GM23338 (cell line): ENCODE measurements at regions not wholly inside any gene's neighbourhood (a gene's known extent, or its start where the extent isn't known, plus 50 kb on each side); places are given as distances from the start of the nearest gene placed in this dataset.

Source experiments
- ATAC-seq: fragments of 200-7000 bp; cut with Tn5 transposase; 3 replicates; pipeline ENCODE4 v1.9.1; 2020
- DNase-seq: peaks from one replicate; pipeline ENCODE4 v3.0.0-alpha.2; 2015; ENCODE audit warnings: low spot score
- H2AFZ ChIP-seq: fragments of 200-600 bp; sonication (generic); 2 replicates; pipeline ENCODE4 v1.8.0; 2016; ENCODE audit warnings: antibody characterized with exemption, mild to moderate bottlenecking, moderate library complexity
- H3F3A ChIP-seq: fragments of 200-600 bp; sonication (generic); replicated peaks from 2 replicates; pipeline ENCODE4 v1.8.0; 2017; ENCODE audit warnings: antibody characterized with exemption, mixed run types, low read depth
- H3K27ac ChIP-seq: fragments of 200-600 bp; sonication (generic); 2 replicates; pipeline ENCODE4 v1.6.1; 2016; ENCODE audit warnings: low read depth
- H3K27me3 ChIP-seq: fragments of 200-600 bp; sonication (generic); 2 replicates; pipeline ENCODE4 v1.8.0; 2016; ENCODE audit warnings: mild to moderate bottlenecking, mixed run types, moderate library complexity; ENCODE audit not compliant: insufficient read depth
- H3K36me3 ChIP-seq: fragments of 200-600 bp; sonication (generic); 2 replicates; pipeline ENCODE4 v1.8.0; 2016; ENCODE audit warnings: mild to moderate bottlenecking; ENCODE audit not compliant: insufficient read depth
- H3K4me1 ChIP-seq: fragments of 200-600 bp; sonication (generic); 2 replicates; pipeline ENCODE4 v1.8.0; 2016; ENCODE audit warnings: mild to moderate bottlenecking, moderate library complexity; ENCODE audit not compliant: insufficient read depth
- H3K4me2 ChIP-seq: fragments of 200-600 bp; sonication (generic); 2 replicates; pipeline ENCODE4 v1.7.1; 2017; ENCODE audit warnings: mixed run types
- H3K4me3 ChIP-seq: fragments of 200-600 bp; sonication (generic); 2 replicates; pipeline ENCODE4 v1.6.1; 2016; ENCODE audit warnings: mixed run types
- H3K79me2 ChIP-seq: fragments of 200-600 bp; sonication (generic); replicated peaks from 2 replicates; pipeline ENCODE4 v1.8.0; 2017; ENCODE audit warnings: mild to moderate bottlenecking; ENCODE audit not compliant: insufficient read depth
- H3K9me2 ChIP-seq: fragments of 200-600 bp; sonication (generic); 2 replicates; pipeline ENCODE4 v1.8.0; 2017; ENCODE audit not compliant: insufficient read depth
- H4K20me1 ChIP-seq: fragments of 200-600 bp; sonication (generic); replicated peaks from 2 replicates; pipeline ENCODE4 v1.8.0; 2017; ENCODE audit warnings: mild to moderate bottlenecking; ENCODE audit not compliant: insufficient read depth
- H3K27ac Mint-ChIP-seq: 2 replicates; pipeline ENCODE4 v1.8.0; 2020; ENCODE audit warnings: inconsistent platforms, mild to moderate bottlenecking, moderate library complexity, mixed read lengths
- H3K27me3 Mint-ChIP-seq: 3 replicates; pipeline ENCODE4 v1.8.0; 2022; ENCODE audit warnings: low read depth, mild to moderate bottlenecking, moderate library complexity, mixed read lengths, inconsistent platforms; ENCODE audit not compliant: insufficient read depth, poor library complexity
- H3K36me3 Mint-ChIP-seq: 3 replicates; pipeline ENCODE4 v1.8.0; 2021; ENCODE audit warnings: low read depth, mild to moderate bottlenecking, inconsistent platforms, moderate library complexity, mixed read lengths
- H3K4me1 Mint-ChIP-seq: 3 replicates; pipeline ENCODE4 v1.8.0; 2020; ENCODE audit warnings: mild to moderate bottlenecking, inconsistent platforms, mixed read lengths
- H3K4me3 Mint-ChIP-seq: 3 replicates; pipeline ENCODE4 v1.8.0; 2021; ENCODE audit warnings: moderate library complexity, mild to moderate bottlenecking, inconsistent platforms, mixed read lengths
- H3K9me3 Mint-ChIP-seq: 3 replicates; pipeline ENCODE4 v1.8.0; 2020; ENCODE audit warnings: moderate library complexity, mild to moderate bottlenecking, inconsistent platforms, mixed read lengths
- CREB1 ChIP-seq: fragments of 250-450 bp; sonication (Bioruptor Pico); IDR thresholded peaks from 2 replicates; pipeline ENCODE4 v1.5.0; 2020; ENCODE audit warnings: low read depth, mild to moderate bottlenecking, moderate library complexity
- EZH2phosphoT487 ChIP-seq: fragments of 200-600 bp; sonication (generic); IDR thresholded peaks from one replicate; pipeline ENCODE4 v1.8.1; 2018; ENCODE audit warnings: antibody characterized with exemption; ENCODE audit not compliant: unreplicated experiment
- STAT1 ChIP-seq: IDR thresholded peaks from one replicate; pipeline ENCODE4 v1.6.1; 2016; ENCODE audit warnings: antibody characterized with exemption; ENCODE audit not compliant: unreplicated experiment
- ZNF114 ChIP-seq: fragments of 250-450 bp; sonication (Bioruptor Pico); IDR thresholded peaks from 2 replicates; pipeline ENCODE4 v1.5.0; 2020; ENCODE audit warnings: mild to moderate bottlenecking, moderate library complexity
- TF ChIP-seq, protein P1 (sequence below): IDR thresholded peaks from 2 replicates; pipeline ENCODE4 v1.6.1; 2016; ENCODE audit warnings: antibody characterized with exemption
- TF ChIP-seq, protein P2 (sequence below): IDR thresholded peaks from one replicate; pipeline ENCODE4 v1.6.1; 2018; ENCODE audit warnings: antibody characterized with exemption; ENCODE audit not compliant: unreplicated experiment

DNA sequence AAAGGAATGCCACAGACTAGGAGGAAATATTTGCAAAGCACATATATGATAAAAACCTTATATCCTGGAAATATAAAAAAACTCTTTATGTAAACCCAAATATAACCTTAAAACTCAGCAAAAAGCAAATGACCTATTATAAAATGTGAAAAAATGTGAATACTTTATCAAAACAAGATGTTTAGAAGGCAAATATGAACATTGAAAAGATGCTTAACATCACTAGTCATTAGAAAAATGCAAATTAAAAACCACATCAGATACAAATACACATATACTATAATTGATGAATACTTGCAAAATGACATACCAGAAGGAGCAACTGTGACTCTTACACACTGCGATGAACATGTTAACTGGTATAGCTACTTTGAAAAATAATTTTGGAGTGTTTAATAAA is 511.2 kb upstream of the LRRC4C start:
- DNase-seq (no peak), ATAC-seq (no peak)
- Histone ChIP-seq H3K79me2 (no peaks in the 10 kb centered on the region), H3K4me2 (no peak overlapping the region), H4K20me1 (no peaks in the 10 kb centered on the region), H3K4me1 (no peaks in the 10 kb centered on the region), H3K36me3 (no peaks in the 10 kb centered on the region), H2AFZ (no peak overlapping the region), H3K27ac (no peak overlapping the region), H3K9me2 (no peaks in the 10 kb centered on the region), H3K4me3 (no peak overlapping the region), H3F3A (no peaks in the 10 kb centered on the region), H3K27me3 (no peaks in the 10 kb centered on the region)
- H3K4me3 Mint-ChIP-seq = no peak overlapping the region
- H3K27ac Mint-ChIP-seq = no peak overlapping the region
- no peaks in the 10 kb centered on the region for H3K4me1 Mint-ChIP-seq
- TF ChIP-seq ZNF114 = no peak
- TF ChIP-seq CREB1 = no peak
- peaks cover 37% of the 10 kb centered on the region for H3K9me3 Mint-ChIP-seq
- H3K36me3 Mint-ChIP-seq = no peaks in the 10 kb centered on the region; the same call in 2 of the 3 replicates
- H3K27me3 Mint-ChIP-seq = no peaks in the 10 kb centered on the region

DNA sequence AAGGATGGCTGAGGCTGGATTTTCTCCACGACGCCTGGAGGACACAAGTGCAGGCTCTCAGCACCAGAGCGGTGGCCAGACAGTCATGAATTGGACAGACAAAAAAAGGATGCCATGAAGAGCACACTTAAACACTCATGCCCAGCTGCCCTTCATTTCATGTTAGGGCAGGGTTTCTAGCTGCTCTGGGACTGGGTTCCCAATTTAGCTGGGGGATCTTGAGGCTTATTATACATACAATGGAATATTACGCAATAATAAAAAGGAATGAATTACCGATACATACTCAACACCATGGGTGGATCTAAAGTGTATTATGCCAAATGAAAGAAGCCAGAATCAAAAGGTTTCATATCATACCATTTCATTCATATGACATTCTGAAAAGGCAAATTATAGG is 512.1 kb upstream of the LRRC4C start:
- no peak overlapping the region for H3K27ac ChIP-seq
- no peak overlapping the region for H2AFZ ChIP-seq
- no peaks in the 10 kb centered on the region for H3K27me3 Mint-ChIP-seq
- no peaks in the 10 kb centered on the region for H3K27me3 ChIP-seq
- DNase-seq = no peak
- no peaks in the 10 kb centered on the region for H3K79me2 ChIP-seq
- H3K4me3 ChIP-seq = no peak overlapping the region
- H3K27ac Mint-ChIP-seq = no peak overlapping the region
- H3K36me3 ChIP-seq = no peaks in the 10 kb centered on the region
- H3K9me3 Mint-ChIP-seq = peaks cover 35% of the 10 kb centered on the region
- ATAC-seq = no peak
- H3K4me3 Mint-ChIP-seq = no peak overlapping the region
- TF ChIP-seq STAT1 = no peak
- H4K20me1 ChIP-seq = no peaks in the 10 kb centered on the region
- H3K4me1 Mint-ChIP-seq = no peaks in the 10 kb centered on the region
- no peaks in the 10 kb centered on the region; the same call in 2 of the 3 replicates for H3K36me3 Mint-ChIP-seq
- no peaks in the 10 kb centered on the region for H3K9me2 ChIP-seq
- no peaks in the 10 kb centered on the region for H3F3A ChIP-seq
- H3K4me2 ChIP-seq = no peak overlapping the region
- no peaks in the 10 kb centered on the region for H3K4me1 ChIP-seq

DNA sequence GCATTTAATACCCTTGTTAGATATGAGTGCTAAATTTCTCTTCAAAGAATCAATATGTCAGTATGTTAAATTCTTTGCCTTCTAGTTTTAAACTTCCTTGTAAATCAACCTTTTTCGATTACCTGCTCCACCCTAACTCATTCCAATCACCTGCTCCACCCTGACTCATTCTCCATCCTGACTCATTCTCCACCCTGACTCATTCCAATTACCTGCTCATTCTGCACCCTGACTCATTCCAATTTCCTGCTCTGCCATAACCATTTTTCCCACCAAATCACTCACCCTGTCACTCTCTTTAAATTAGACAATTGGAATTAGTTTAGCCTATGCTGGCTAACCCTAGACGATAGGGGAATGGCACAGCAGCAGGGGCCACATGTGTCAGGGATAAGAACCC is 519.5 kb upstream of the LRRC4C start:
- H3K4me1 ChIP-seq = no peaks in the 10 kb centered on the region
- Mint-ChIP-seq H3K9me3 (peaks cover 49% of the 10 kb centered on the region), H3K4me1 (no peaks in the 10 kb centered on the region), H3K27ac (no peak overlapping the region), H3K4me3 (no peak overlapping the region), H3K36me3 (no peaks in the 10 kb centered on the region; the same call in 2 of the 3 replicates), H3K27me3 (peaks cover 4% of the 10 kb centered on the region)
- no peaks in the 10 kb centered on the region for H3K79me2 ChIP-seq
- H4K20me1 ChIP-seq = no peaks in the 10 kb centered on the region
- H3K36me3 ChIP-seq = no peaks in the 10 kb centered on the region
- H3K27me3 ChIP-seq = no peaks in the 10 kb centered on the region
- H3K9me2 ChIP-seq = peaks cover 6% of the 10 kb centered on the region; the same call in 1 of the 2 replicates
- no peak overlapping the region for H3K4me2 ChIP-seq
- ATAC-seq = no peak
- H3F3A ChIP-seq = no peaks in the 10 kb centered on the region
- no peak overlapping the region for H3K4me3 ChIP-seq
- H2AFZ ChIP-seq = no peak overlapping the region
- TF ChIP-seq, protein P1, sequence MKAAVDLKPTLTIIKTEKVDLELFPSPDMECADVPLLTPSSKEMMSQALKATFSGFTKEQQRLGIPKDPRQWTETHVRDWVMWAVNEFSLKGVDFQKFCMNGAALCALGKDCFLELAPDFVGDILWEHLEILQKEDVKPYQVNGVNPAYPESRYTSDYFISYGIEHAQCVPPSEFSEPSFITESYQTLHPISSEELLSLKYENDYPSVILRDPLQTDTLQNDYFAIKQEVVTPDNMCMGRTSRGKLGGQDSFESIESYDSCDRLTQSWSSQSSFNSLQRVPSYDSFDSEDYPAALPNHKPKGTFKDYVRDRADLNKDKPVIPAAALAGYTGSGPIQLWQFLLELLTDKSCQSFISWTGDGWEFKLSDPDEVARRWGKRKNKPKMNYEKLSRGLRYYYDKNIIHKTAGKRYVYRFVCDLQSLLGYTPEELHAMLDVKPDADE = no peak
- no peak for TF ChIP-seq CREB1
- no peak for TF ChIP-seq ZNF114
- TF ChIP-seq, protein P2, sequence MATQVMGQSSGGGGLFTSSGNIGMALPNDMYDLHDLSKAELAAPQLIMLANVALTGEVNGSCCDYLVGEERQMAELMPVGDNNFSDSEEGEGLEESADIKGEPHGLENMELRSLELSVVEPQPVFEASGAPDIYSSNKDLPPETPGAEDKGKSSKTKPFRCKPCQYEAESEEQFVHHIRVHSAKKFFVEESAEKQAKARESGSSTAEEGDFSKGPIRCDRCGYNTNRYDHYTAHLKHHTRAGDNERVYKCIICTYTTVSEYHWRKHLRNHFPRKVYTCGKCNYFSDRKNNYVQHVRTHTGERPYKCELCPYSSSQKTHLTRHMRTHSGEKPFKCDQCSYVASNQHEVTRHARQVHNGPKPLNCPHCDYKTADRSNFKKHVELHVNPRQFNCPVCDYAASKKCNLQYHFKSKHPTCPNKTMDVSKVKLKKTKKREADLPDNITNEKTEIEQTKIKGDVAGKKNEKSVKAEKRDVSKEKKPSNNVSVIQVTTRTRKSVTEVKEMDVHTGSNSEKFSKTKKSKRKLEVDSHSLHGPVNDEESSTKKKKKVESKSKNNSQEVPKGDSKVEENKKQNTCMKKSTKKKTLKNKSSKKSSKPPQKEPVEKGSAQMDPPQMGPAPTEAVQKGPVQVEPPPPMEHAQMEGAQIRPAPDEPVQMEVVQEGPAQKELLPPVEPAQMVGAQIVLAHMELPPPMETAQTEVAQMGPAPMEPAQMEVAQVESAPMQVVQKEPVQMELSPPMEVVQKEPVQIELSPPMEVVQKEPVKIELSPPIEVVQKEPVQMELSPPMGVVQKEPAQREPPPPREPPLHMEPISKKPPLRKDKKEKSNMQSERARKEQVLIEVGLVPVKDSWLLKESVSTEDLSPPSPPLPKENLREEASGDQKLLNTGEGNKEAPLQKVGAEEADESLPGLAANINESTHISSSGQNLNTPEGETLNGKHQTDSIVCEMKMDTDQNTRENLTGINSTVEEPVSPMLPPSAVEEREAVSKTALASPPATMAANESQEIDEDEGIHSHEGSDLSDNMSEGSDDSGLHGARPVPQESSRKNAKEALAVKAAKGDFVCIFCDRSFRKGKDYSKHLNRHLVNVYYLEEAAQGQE = no peak
- TF ChIP-seq EZH2phosphoT487 = no peak
- no peak overlapping the region for H3K27ac ChIP-seq
- DNase-seq = no peak
